SK-N-SH (cell line): ENCODE measurements at regions not wholly inside any gene's neighbourhood (a gene's known extent, or its start where the extent isn't known, plus 50 kb on each side); places are given as distances from the start of the nearest gene placed in this dataset.

Source experiments
- CHD2 ChIP-seq: fragments of 150-350 bp; IDR thresholded peaks from 2 replicates; pipeline ENCODE4 v1.6.1; 2018; ENCODE audit warnings: low read length; ENCODE audit not compliant: partially characterized antibody
- JUND ChIP-seq: IDR thresholded peaks from 2 replicates; pipeline ENCODE4 v1.4.0; 2012
- MEF2A ChIP-seq: IDR thresholded peaks from 2 replicates; pipeline ENCODE4 v1.4.0; 2012; ENCODE audit warnings: low read depth, borderline replicate concordance
- MXI1 ChIP-seq: IDR thresholded peaks from 2 replicates; pipeline ENCODE4 v1.6.1; 2012; ENCODE audit warnings: mild to moderate bottlenecking, low read depth, low read length, improper control_type of control experiment
- RAD21 ChIP-seq: IDR thresholded peaks from 2 replicates; pipeline ENCODE4 v1.6.1; 2012; ENCODE audit warnings: mild to moderate bottlenecking, low read length
- TF ChIP-seq, protein P1 (sequence below): fragments of 200-600 bp; sonication (generic); IDR thresholded peaks from 2 replicates; pipeline ENCODE4 v1.6.1; 2017; ENCODE audit warnings: antibody characterized with exemption, mild to moderate bottlenecking, moderate library complexity
- TF ChIP-seq, protein P2 (sequence below): IDR thresholded peaks from 2 replicates; pipeline ENCODE4 v1.4.0; 2012; ENCODE audit warnings: low read depth
- TF ChIP-seq, protein P3 (sequence below): IDR thresholded peaks from 2 replicates; pipeline ENCODE4 v1.6.1; 2012; ENCODE audit warnings: mild to moderate bottlenecking, low read depth, low read length, moderate library complexity

DNA sequence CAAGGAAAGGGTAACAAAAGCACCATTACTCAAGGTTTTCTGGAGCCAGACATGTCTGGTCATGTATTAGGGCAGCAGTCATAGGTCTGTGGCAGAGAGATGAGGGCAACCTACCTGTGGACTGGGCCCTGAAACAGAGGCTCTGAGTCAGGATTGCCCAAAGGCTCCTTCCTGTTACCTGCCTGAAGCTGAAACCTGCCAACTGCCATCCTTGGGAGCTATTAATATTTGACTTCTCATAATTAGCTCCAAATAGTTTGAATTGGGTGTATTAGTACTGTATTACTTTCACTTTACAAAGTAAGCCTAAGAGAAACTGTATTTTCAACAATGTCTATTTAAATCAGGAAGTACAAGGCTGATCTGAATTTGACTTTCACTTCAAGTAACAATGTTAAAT lies 72.0 kb upstream of the TBX18 start:
- TF ChIP-seq, protein P1, sequence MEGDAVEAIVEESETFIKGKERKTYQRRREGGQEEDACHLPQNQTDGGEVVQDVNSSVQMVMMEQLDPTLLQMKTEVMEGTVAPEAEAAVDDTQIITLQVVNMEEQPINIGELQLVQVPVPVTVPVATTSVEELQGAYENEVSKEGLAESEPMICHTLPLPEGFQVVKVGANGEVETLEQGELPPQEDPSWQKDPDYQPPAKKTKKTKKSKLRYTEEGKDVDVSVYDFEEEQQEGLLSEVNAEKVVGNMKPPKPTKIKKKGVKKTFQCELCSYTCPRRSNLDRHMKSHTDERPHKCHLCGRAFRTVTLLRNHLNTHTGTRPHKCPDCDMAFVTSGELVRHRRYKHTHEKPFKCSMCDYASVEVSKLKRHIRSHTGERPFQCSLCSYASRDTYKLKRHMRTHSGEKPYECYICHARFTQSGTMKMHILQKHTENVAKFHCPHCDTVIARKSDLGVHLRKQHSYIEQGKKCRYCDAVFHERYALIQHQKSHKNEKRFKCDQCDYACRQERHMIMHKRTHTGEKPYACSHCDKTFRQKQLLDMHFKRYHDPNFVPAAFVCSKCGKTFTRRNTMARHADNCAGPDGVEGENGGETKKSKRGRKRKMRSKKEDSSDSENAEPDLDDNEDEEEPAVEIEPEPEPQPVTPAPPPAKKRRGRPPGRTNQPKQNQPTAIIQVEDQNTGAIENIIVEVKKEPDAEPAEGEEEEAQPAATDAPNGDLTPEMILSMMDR = no peak
- TF ChIP-seq CHD2 (no peak), MEF2A (no peak), RAD21 (no peak), JUND (no peak), MXI1 (no peak)
- TF ChIP-seq, protein P2, sequence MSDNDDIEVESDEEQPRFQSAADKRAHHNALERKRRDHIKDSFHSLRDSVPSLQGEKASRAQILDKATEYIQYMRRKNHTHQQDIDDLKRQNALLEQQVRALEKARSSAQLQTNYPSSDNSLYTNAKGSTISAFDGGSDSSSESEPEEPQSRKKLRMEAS = no peak
- TF ChIP-seq, protein P3, sequence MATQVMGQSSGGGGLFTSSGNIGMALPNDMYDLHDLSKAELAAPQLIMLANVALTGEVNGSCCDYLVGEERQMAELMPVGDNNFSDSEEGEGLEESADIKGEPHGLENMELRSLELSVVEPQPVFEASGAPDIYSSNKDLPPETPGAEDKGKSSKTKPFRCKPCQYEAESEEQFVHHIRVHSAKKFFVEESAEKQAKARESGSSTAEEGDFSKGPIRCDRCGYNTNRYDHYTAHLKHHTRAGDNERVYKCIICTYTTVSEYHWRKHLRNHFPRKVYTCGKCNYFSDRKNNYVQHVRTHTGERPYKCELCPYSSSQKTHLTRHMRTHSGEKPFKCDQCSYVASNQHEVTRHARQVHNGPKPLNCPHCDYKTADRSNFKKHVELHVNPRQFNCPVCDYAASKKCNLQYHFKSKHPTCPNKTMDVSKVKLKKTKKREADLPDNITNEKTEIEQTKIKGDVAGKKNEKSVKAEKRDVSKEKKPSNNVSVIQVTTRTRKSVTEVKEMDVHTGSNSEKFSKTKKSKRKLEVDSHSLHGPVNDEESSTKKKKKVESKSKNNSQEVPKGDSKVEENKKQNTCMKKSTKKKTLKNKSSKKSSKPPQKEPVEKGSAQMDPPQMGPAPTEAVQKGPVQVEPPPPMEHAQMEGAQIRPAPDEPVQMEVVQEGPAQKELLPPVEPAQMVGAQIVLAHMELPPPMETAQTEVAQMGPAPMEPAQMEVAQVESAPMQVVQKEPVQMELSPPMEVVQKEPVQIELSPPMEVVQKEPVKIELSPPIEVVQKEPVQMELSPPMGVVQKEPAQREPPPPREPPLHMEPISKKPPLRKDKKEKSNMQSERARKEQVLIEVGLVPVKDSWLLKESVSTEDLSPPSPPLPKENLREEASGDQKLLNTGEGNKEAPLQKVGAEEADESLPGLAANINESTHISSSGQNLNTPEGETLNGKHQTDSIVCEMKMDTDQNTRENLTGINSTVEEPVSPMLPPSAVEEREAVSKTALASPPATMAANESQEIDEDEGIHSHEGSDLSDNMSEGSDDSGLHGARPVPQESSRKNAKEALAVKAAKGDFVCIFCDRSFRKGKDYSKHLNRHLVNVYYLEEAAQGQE = no peak
